Endodermal cell (in vitro differentiated cells): ENCODE measurements at regions not wholly inside any gene's neighbourhood (a gene's known extent, or its start where the extent isn't known, plus 50 kb on each side); places are given as distances from the start of the nearest gene placed in this dataset.

Source experiments
- DNase-seq: peaks from one replicate; pipeline ENCODE4 v3.0.0-alpha.2; 2017
- H3K27ac ChIP-seq: 2 replicates; pipeline ENCODE4 v1.5.1; 2013; ENCODE audit warnings: mild to moderate bottlenecking, low read depth, low read length, moderate library complexity
- H3K27me3 ChIP-seq: 2 replicates; pipeline ENCODE4 v1.6.1; 2013; ENCODE audit warnings: mild to moderate bottlenecking, low read length, moderate library complexity; ENCODE audit not compliant: insufficient read depth, control insufficient read depth, poor library complexity, severe bottlenecking
- H3K36me3 ChIP-seq: 2 replicates; pipeline ENCODE4 v1.7.0; 2013; ENCODE audit warnings: mild to moderate bottlenecking, low read length, moderate library complexity; ENCODE audit not compliant: control insufficient read depth, insufficient read depth
- H3K4me1 ChIP-seq: one replicate; pipeline ENCODE4 v1.7.0; 2013; ENCODE audit warnings: low read length; ENCODE audit not compliant: control insufficient read depth, insufficient read depth
- H3K4me3 ChIP-seq: 2 replicates; pipeline ENCODE4 v1.5.1; 2013; ENCODE audit warnings: mild to moderate bottlenecking, low read length, moderate library complexity
- H3K9ac ChIP-seq: 2 replicates; pipeline ENCODE4 v1.6.1; 2013; ENCODE audit warnings: mild to moderate bottlenecking, low read length, moderate library complexity; ENCODE audit not compliant: poor library complexity, severe bottlenecking; ENCODE audit errors: extremely low read depth
- H3K9me3 ChIP-seq: 2 replicates; pipeline ENCODE4 v1.6.1; 2013; ENCODE audit warnings: mild to moderate bottlenecking, low read length, moderate library complexity; ENCODE audit not compliant: control insufficient read depth
- H3K27ac Mint-ChIP-seq: 2 replicates; pipeline ENCODE4 v1.8.0; 2020; ENCODE audit warnings: mixed read lengths
- H3K27me3 Mint-ChIP-seq: 2 replicates; pipeline ENCODE4 v1.8.0; 2021; ENCODE audit warnings: mild to moderate bottlenecking, mixed read lengths; ENCODE audit not compliant: insufficient read depth
- H3K36me3 Mint-ChIP-seq: 2 replicates; pipeline ENCODE4 v1.8.0; 2020; ENCODE audit warnings: low read depth, mixed read lengths
- H3K4me1 Mint-ChIP-seq: 2 replicates; pipeline ENCODE4 v1.8.0; 2020; ENCODE audit warnings: mixed read lengths
- H3K4me3 Mint-ChIP-seq: 2 replicates; pipeline ENCODE4 v1.8.0; 2020; ENCODE audit warnings: mild to moderate bottlenecking, moderate library complexity, mixed read lengths
- H3K9me3 Mint-ChIP-seq: 2 replicates; pipeline ENCODE4 v1.8.0; 2020; ENCODE audit warnings: mild to moderate bottlenecking, mixed read lengths
- WGBS, 2 experiments: methylation state at CpG; one replicate each; pipeline versions ENCODE4 v1.1.5 to v1.1.7; 2013; ENCODE audit warnings: missing lambda C conversion rate in 2 of 2, mixed read lengths in 1 of 2; ENCODE audit not compliant: insufficient coverage in 1 of 2, insufficient read length in 1 of 2; 5-methylcytosine and 5-hydroxymethylcytosine counted together
- TF ChIP-seq, protein P1 (sequence below): fragments of 200-600 bp; sonication (generic); conservative IDR thresholded peaks from 2 replicates; pipeline ENCODE4 v1.5.0; 2021; ENCODE audit warnings: antibody characterized with exemption, mild to moderate bottlenecking

DNA sequence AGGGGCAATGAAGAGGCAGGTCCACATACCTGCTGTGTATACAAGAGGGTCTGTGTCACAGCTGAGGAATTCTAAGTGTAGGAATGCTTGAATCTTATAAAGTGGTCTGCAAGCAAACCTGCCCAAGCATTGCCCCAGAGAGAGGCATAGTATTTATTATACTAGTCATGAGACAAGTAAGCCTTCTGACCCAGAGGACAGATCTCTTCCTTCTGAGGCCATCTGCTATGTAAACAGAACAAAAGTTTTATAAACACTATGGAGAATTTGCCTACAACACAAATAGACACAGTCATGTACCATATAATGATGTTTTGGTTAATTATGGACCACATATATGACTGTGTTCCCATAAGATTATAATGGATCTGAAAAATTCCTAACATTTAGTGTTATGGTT lies 388.2 kb downstream of the NEBL start:
- TF ChIP-seq, protein P1, sequence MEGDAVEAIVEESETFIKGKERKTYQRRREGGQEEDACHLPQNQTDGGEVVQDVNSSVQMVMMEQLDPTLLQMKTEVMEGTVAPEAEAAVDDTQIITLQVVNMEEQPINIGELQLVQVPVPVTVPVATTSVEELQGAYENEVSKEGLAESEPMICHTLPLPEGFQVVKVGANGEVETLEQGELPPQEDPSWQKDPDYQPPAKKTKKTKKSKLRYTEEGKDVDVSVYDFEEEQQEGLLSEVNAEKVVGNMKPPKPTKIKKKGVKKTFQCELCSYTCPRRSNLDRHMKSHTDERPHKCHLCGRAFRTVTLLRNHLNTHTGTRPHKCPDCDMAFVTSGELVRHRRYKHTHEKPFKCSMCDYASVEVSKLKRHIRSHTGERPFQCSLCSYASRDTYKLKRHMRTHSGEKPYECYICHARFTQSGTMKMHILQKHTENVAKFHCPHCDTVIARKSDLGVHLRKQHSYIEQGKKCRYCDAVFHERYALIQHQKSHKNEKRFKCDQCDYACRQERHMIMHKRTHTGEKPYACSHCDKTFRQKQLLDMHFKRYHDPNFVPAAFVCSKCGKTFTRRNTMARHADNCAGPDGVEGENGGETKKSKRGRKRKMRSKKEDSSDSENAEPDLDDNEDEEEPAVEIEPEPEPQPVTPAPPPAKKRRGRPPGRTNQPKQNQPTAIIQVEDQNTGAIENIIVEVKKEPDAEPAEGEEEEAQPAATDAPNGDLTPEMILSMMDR: no peak
- no peaks in the 10 kb centered on the region for H3K9me3 Mint-ChIP-seq
- no peak overlapping the region for H3K4me3 Mint-ChIP-seq
- H3K36me3 Mint-ChIP-seq: no peaks in the 10 kb centered on the region
- Histone ChIP-seq H3K9me3 (no peaks in the 10 kb centered on the region), H3K4me3 (no peak overlapping the region), H3K27me3 (no peaks in the 10 kb centered on the region), H3K4me1 (no peaks in the 10 kb centered on the region), H3K9ac (no peak overlapping the region), H3K36me3 (no peaks in the 10 kb centered on the region), H3K27ac (no peak overlapping the region)
- no peak overlapping the region for H3K27ac Mint-ChIP-seq
- no peaks in the 10 kb centered on the region for H3K4me1 Mint-ChIP-seq
- DNase-seq: no peak
- no peaks in the 10 kb centered on the region for H3K27me3 Mint-ChIP-seq

DNA sequence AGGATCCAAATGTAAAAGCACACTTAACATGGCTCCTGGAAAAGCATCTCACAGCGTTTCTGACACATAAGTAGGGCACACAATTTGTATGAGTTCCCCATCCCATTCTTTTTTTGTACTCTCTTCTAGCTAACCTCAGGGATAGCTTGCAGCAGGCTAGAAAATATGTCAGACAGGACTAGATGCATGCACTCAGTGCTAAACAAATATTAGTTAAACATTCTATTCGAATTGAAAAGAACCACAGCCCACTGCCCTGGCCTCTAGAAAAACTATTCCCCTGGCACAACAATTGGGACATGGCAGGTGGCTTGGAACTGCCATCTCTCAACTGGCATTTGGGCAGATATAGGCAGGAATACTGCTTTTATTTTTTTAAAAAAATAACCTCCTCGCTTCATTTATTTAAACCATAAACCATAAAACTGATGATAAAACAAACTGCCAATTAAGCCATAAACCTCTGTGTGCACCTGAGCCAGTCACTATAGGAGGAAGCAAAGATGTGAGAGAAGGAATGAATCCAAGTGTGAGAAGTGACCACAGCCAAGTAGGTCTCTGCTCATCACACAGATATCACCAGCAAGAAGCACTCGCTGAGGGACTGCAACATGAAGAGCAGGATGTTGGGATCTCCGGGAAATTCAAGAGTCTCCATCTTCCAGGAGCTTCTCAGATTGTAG lies 394.1 kb downstream of the NEBL start:
- Mint-ChIP-seq H3K36me3 (no peaks in the 10 kb centered on the region), H3K27ac (no peak overlapping the region), H3K9me3 (peaks cover 13% of the 10 kb centered on the region), H3K4me3 (no peak overlapping the region), H3K27me3 (no peaks in the 10 kb centered on the region), H3K4me1 (no peaks in the 10 kb centered on the region)
- H3K36me3 ChIP-seq: no peaks in the 10 kb centered on the region
- no peak overlapping the region for H3K27ac ChIP-seq
- no peak overlapping the region for H3K9ac ChIP-seq
- no peaks in the 10 kb centered on the region for H3K9me3 ChIP-seq
- TF ChIP-seq, protein P1: no peak
- no peaks in the 10 kb centered on the region for H3K4me1 ChIP-seq
- DNase-seq: no peak
- H3K27me3 ChIP-seq: no peaks in the 10 kb centered on the region
- no peak overlapping the region for H3K4me3 ChIP-seq
- 90 to 96% methylated on average over 4 to 5 of the region's 5 CpGs for WGBS, 2 experiments

DNA sequence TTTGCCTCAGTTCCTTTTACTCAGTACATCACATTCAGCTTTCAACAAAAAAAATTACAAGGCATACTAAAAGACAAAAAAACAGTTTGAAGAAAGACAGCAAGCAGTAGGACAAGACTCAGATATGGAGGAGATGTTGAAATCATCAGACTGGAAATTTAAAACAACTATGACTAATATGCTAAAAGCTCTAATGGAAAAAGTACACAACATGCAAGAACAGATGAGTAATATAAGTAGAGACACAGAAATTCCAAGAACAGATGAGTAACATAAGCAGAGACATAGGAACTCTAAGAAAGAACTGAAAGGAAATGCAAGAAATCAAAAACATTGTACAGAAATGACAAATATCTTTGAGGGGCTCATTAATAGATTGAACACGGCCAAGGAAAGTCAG lies 402.6 kb downstream of the NEBL start:
- Mint-ChIP-seq H3K36me3 (peaks cover 11% of the 10 kb centered on the region), H3K27ac (no peak overlapping the region), H3K9me3 (peaks cover 36% of the 10 kb centered on the region), H3K27me3 (no peaks in the 10 kb centered on the region), H3K4me1 (peaks cover 10% of the 10 kb centered on the region), H3K4me3 (no peak overlapping the region)
- H3K9ac ChIP-seq: no peak overlapping the region
- H3K4me1 ChIP-seq: no peaks in the 10 kb centered on the region
- no peak overlapping the region for H3K4me3 ChIP-seq
- WGBS, 2 experiments: 100% methylated on average over 1 of the region's 1 CpG; no CpG with 5 or more reads in 1 of the 2 experiments
- no peak for DNase-seq
- TF ChIP-seq, protein P1: no peak
- peaks cover 13% of the 10 kb centered on the region for H3K9me3 ChIP-seq
- H3K27me3 ChIP-seq: peaks cover 9% of the 10 kb centered on the region
- no peak overlapping the region for H3K27ac ChIP-seq
- no peaks in the 10 kb centered on the region for H3K36me3 ChIP-seq
